ENCODE measurements at regions not wholly inside any gene's neighbourhood (a gene's known extent, or its start where the extent isn't known, plus 50 kb on each side); places are given as distances from the start of the nearest gene placed in this dataset.

- FAIRE-seq = no peak
- POLR2A ChIA-PET = no interaction called here
These were observed 143.9 kb downstream of the TLE3 start for GRCh38 chr15:69953816-69954215.

GRCh38 chr15:69954666-69955065 lies 143.1 kb downstream of the TLE3 start:
- ATAC-seq = no peak
- no peak for DNase-seq (ENCODE audit: low read depth in 1 of 2, low spot score in 1 of 2)
- ChIA-PET POLR2A (no interaction called here), CTCF (interaction anchor here (1.8 kb wide), 1 partner anchor 10 kb away, joined by 5 read pairs; no protein-coding TSS in a partner anchor)
- no peak for FAIRE-seq
- Histone ChIP-seq H3K4me1 (no peaks in the 10 kb centered on the region), H3K9me3 (no peaks in the 10 kb centered on the region), H3K4me2 (no peak overlapping the region), H3K27ac (no peak overlapping the region), H3K4me3 (no peak overlapping the region)
- TF ChIP-seq BHLHE40 (IDR thresholded peaks at IDR 0.05; ENCODE audit: low read depth, low read length) (no peak), PHF8 (IDR thresholded peaks at IDR 0.05; ENCODE audit: borderline replicate concordance, low read depth) (no peak), KDM1A (IDR thresholded peaks at IDR 0.05; ENCODE audit: low read depth) (no peak), NFE2L2 (conservative IDR thresholded peaks at IDR 0.05; ENCODE audit: low read length) (no peak), HOXB5 (CRISPR knock-in tag; IDR thresholded peaks at IDR 0.05) (no peak), RAD21 (conservative IDR thresholded peaks at IDR 0.05 in 1 of 2, IDR thresholded peaks at IDR 0.05 in 1 of 2) (no peak), TP53 (CRISPR knock-in tag; IDR thresholded peaks at IDR 0.05) (no peak), PBX3 (IDR thresholded peaks at IDR 0.05) (no peak), ZFP36 (IDR thresholded peaks at IDR 0.05; ENCODE audit: borderline replicate concordance, partially characterized antibody) (no peak), NPAS2 (CRISPR knock-in tag; IDR thresholded peaks at IDR 0.05; ENCODE audit: borderline replicate concordance) (no peak), FOSB (CRISPR knock-in tag; IDR thresholded peaks at IDR 0.05) (no peak), RCOR1 (IDR thresholded peaks at IDR 0.05; ENCODE audit: low read depth, low read length) (no peak)
- TF ChIP-seq, protein P1, sequence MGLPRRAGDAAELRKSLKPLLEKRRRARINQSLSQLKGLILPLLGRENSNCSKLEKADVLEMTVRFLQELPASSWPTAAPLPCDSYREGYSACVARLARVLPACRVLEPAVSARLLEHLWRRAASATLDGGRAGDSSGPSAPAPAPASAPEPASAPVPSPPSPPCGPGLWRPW (IDR thresholded peaks at IDR 0.05) = no peak
- TF ChIP-seq, protein P2, sequence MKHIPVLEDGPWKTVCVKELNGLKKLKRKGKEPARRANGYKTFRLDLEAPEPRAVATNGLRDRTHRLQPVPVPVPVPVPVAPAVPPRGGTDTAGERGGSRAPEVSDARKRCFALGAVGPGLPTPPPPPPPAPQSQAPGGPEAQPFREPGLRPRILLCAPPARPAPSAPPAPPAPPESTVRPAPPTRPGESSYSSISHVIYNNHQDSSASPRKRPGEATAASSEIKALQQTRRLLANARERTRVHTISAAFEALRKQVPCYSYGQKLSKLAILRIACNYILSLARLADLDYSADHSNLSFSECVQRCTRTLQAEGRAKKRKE (CRISPR knock-in tag; IDR thresholded peaks at IDR 0.05; ENCODE audit: low read depth) = no peak
- TF ChIP-seq, protein P3, sequence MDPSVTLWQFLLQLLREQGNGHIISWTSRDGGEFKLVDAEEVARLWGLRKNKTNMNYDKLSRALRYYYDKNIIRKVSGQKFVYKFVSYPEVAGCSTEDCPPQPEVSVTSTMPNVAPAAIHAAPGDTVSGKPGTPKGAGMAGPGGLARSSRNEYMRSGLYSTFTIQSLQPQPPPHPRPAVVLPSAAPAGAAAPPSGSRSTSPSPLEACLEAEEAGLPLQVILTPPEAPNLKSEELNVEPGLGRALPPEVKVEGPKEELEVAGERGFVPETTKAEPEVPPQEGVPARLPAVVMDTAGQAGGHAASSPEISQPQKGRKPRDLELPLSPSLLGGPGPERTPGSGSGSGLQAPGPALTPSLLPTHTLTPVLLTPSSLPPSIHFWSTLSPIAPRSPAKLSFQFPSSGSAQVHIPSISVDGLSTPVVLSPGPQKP (IDR thresholded peaks at IDR 0.05; ENCODE audit: low read depth, low read length) = no peak
- WGBS (ENCODE audit: missing lambda C conversion rate) = 79% methylated on average over 5 of the region's 5 CpGs

More at GRCh38 chr15:69953816-69954215, 143.9 kb downstream of the TLE3 start:
- CTCF ChIA-PET = interaction anchor here (1.0 to 1.8 kb wide), 4 partner anchors 11 to 534 kb away, joined by 3 to 5 read pairs (median 3); no protein-coding TSS in a partner anchor
- no peak for DNase-seq (ENCODE audit: low read depth in 1 of 2, low spot score in 1 of 2)
- WGBS (ENCODE audit: missing lambda C conversion rate) = 22% methylated on average over 2 of the region's 2 CpGs
- H3K4me2 ChIP-seq = no peak overlapping the region
- H3K27ac ChIP-seq = no peak overlapping the region
- TF ChIP-seq USF2 (IDR thresholded peaks at IDR 0.05) = no peak
- no peak for TF ChIP-seq EP300 (IDR thresholded peaks at IDR 0.05)
- no peak for TF ChIP-seq E2F6 (IDR thresholded peaks at IDR 0.05; ENCODE audit: borderline replicate concordance, low read depth)
- no peak for TF ChIP-seq FOSL2 (IDR thresholded peaks at IDR 0.05)
- TF ChIP-seq FOSL2 (CRISPR knock-in tag; IDR thresholded peaks at IDR 0.05) = no peak
- TF ChIP-seq CHD4 (IDR thresholded peaks at IDR 0.05; ENCODE audit: borderline replicate concordance) = no peak
- TF ChIP-seq CBX2 (IDR thresholded peaks at IDR 0.05; ENCODE audit: borderline replicate concordance, low read depth) = no peak
- no peak for TF ChIP-seq CHD2 (IDR thresholded peaks at IDR 0.05; ENCODE audit: low read length, partially characterized antibody)
- H3K4me3 ChIP-seq = no peak overlapping the region
- no peaks in the 10 kb centered on the region for H3K9me3 ChIP-seq
- ATAC-seq = no peak
- H3K4me1 ChIP-seq = no peaks in the 10 kb centered on the region
